ENCODE measurements at regions not wholly inside any gene's neighbourhood (a gene's known extent, or its start where the extent isn't known, plus 50 kb on each side); places are given as distances from the start of the nearest gene placed in this dataset.

DNA sequence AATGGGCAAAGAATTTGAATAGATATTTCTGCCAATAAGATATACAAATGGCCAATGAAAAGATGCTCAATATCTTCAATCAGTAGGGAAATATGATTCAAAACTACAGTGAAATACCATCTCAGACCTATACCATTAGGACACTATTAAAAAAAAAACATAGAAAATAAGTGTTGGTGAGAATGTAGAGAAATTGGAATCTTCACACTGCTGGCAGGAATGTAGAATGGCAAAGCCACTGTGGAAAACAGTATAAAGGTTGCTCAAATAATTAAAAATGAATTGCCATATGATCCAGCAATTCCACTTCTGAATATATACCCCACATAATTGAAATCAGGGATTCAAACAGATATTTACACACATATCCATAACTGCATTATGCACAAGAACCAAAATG lies 88.1 kb upstream of the STARD13 start:
- Histone ChIP-seq H3K27ac (ENCODE audit: low read depth, low read length) (no peak overlapping the region), H3K36me3 (ENCODE audit: insufficient read depth, low read length) (no peaks in the 10 kb centered on the region), H3K27me3 (ENCODE audit: insufficient read depth, low read length) (no peaks in the 10 kb centered on the region), H4K20me1 (ENCODE audit: insufficient read depth, low read length) (no peaks in the 10 kb centered on the region), H2AFZ (ENCODE audit: low read depth, low read length) (no peak overlapping the region), H3K9ac (ENCODE audit: low read length) (no peak overlapping the region), H3K79me2 (ENCODE audit: insufficient read depth, low read length) (no peaks in the 10 kb centered on the region), H3K4me2 (ENCODE audit: low read length) (no peak overlapping the region), H3K4me3 (ENCODE audit: insufficient read depth, low read depth, low read length) (no peak overlapping the region), H3K9me3 (ENCODE audit: insufficient read depth, low read depth, low read length) (no peaks in the 10 kb centered on the region), H3K4me1 (ENCODE audit: insufficient read depth, low read length) (no peaks in the 10 kb centered on the region)
- Mint-ChIP-seq H3K4me3 (ENCODE audit: unreplicated experiment) (no peak overlapping the region), H3K36me3 (ENCODE audit: low read depth, unreplicated experiment) (no peaks in the 10 kb centered on the region), H3K27me3 (ENCODE audit: low read depth, unreplicated experiment) (no peaks in the 10 kb centered on the region), H3K4me1 (ENCODE audit: low read depth, unreplicated experiment) (no peaks in the 10 kb centered on the region), H3K9me3 (ENCODE audit: unreplicated experiment) (peaks cover 3% of the 10 kb centered on the region), H3K27ac (ENCODE audit: unreplicated experiment) (no peak overlapping the region)
- no peak for DNase-seq (ENCODE audit: low read depth)
- FAIRE-seq = no peak
- TF ChIP-seq CTCF (IDR thresholded peaks at IDR 0.05; ENCODE audit: insufficient read depth, low read depth, low read length) (no peak), EZH2 (IDR thresholded peaks at IDR 0.05; ENCODE audit: insufficient read depth, low read length) (no peak)

DNA sequence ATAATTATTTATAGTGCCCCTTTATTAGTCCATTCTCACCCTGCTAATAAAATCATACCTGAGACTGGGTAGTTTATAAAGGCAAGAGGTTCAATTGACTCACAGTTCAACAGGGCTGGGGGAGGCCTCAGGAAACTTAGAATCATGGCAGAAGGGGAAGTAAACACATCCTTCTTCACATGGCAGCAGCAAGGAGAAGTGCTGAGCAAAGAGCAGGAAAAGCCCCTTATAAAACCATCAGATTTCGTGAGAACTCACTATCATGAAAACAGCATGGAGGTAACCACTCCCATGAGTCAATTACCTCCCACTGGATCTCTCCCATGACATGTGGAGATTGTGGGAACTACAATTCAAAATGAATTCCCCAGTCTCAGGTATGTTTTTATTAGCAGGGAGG lies 89.9 kb upstream of the STARD13 start:
- H3K9me3 ChIP-seq (ENCODE audit: insufficient read depth, low read depth, low read length) = no peaks in the 10 kb centered on the region
- H3K4me3 Mint-ChIP-seq (ENCODE audit: unreplicated experiment) = no peak overlapping the region
- H3K4me2 ChIP-seq (ENCODE audit: low read length) = no peak overlapping the region
- H3K79me2 ChIP-seq (ENCODE audit: insufficient read depth, low read length) = no peaks in the 10 kb centered on the region
- H3K27ac Mint-ChIP-seq (ENCODE audit: unreplicated experiment) = no peak overlapping the region
- no peak overlapping the region for H2AFZ ChIP-seq (ENCODE audit: low read depth, low read length)
- H3K4me1 Mint-ChIP-seq (ENCODE audit: low read depth, unreplicated experiment) = no peaks in the 10 kb centered on the region
- peaks cover 3% of the 10 kb centered on the region for H3K9me3 Mint-ChIP-seq (ENCODE audit: unreplicated experiment)
- H3K9ac ChIP-seq (ENCODE audit: low read length) = no peak overlapping the region
- no peak for TF ChIP-seq CTCF (IDR thresholded peaks at IDR 0.05; ENCODE audit: insufficient read depth, low read depth, low read length)
- FAIRE-seq = no peak
- DNase-seq (ENCODE audit: low read depth) = no peak
- H3K4me3 ChIP-seq (ENCODE audit: insufficient read depth, low read depth, low read length) = no peak overlapping the region
- no peaks in the 10 kb centered on the region for H3K36me3 Mint-ChIP-seq (ENCODE audit: low read depth, unreplicated experiment)
- H4K20me1 ChIP-seq (ENCODE audit: insufficient read depth, low read length) = no peaks in the 10 kb centered on the region
- H3K36me3 ChIP-seq (ENCODE audit: insufficient read depth, low read length) = no peaks in the 10 kb centered on the region
- no peaks in the 10 kb centered on the region for H3K27me3 ChIP-seq (ENCODE audit: insufficient read depth, low read length)
- no peak overlapping the region for H3K27ac ChIP-seq (ENCODE audit: low read depth, low read length)
- no peaks in the 10 kb centered on the region for H3K27me3 Mint-ChIP-seq (ENCODE audit: low read depth, unreplicated experiment)
- H3K4me1 ChIP-seq (ENCODE audit: insufficient read depth, low read length) = no peaks in the 10 kb centered on the region

- H3K27ac Mint-ChIP-seq (ENCODE audit: unreplicated experiment) = no peak overlapping the region
- FAIRE-seq = no peak
Measured at GRCh38 chr13:33376212-33376611, 90.7 kb upstream of the STARD13 start.

More at GRCh38 chr13:33376212-33376611, 90.7 kb upstream of the STARD13 start:
- Mint-ChIP-seq H3K36me3 (ENCODE audit: low read depth, unreplicated experiment) (no peaks in the 10 kb centered on the region), H3K9me3 (ENCODE audit: unreplicated experiment) (peaks cover 5% of the 10 kb centered on the region), H3K4me3 (ENCODE audit: unreplicated experiment) (no peak overlapping the region), H3K4me1 (ENCODE audit: low read depth, unreplicated experiment) (peaks cover 3% of the 10 kb centered on the region), H3K27me3 (ENCODE audit: low read depth, unreplicated experiment) (no peaks in the 10 kb centered on the region)
- no peaks in the 10 kb centered on the region for H3K27me3 ChIP-seq (ENCODE audit: insufficient read depth, low read length)
- H3K9me3 ChIP-seq (ENCODE audit: insufficient read depth, low read depth, low read length) = no peaks in the 10 kb centered on the region
- DNase-seq (ENCODE audit: low read depth) = no peak
- no peak overlapping the region for H3K27ac ChIP-seq (ENCODE audit: low read depth, low read length)
- no peaks in the 10 kb centered on the region for H3K79me2 ChIP-seq (ENCODE audit: insufficient read depth, low read length)
- no peaks in the 10 kb centered on the region for H3K36me3 ChIP-seq (ENCODE audit: insufficient read depth, low read length)
- no peak for TF ChIP-seq EZH2 (IDR thresholded peaks at IDR 0.05; ENCODE audit: insufficient read depth, low read length)
- TF ChIP-seq CTCF (IDR thresholded peaks at IDR 0.05; ENCODE audit: insufficient read depth, low read depth, low read length) = no peak
- H3K4me3 ChIP-seq (ENCODE audit: insufficient read depth, low read depth, low read length) = no peak overlapping the region
- no peaks in the 10 kb centered on the region for H3K4me1 ChIP-seq (ENCODE audit: insufficient read depth, low read length)
- no peaks in the 10 kb centered on the region for H4K20me1 ChIP-seq (ENCODE audit: insufficient read depth, low read length)
- H3K4me2 ChIP-seq (ENCODE audit: low read length) = no peak overlapping the region
- no peak overlapping the region for H3K9ac ChIP-seq (ENCODE audit: low read length)
- no peak overlapping the region for H2AFZ ChIP-seq (ENCODE audit: low read depth, low read length)
